K562 (cell line): ENCODE measurements at regions not wholly inside any gene's neighbourhood (a gene's known extent, or its start where the extent isn't known, plus 50 kb on each side); places are given as distances from the start of the nearest gene placed in this dataset.

ENCODE experiments used
- ATAC-seq: fragments of 200-7000 bp; cut with Tn5 transposase; 3 replicates; pipeline ENCODE4 v1.9.1; 2020; ENCODE audit warnings: moderate library complexity
- BruUV-seq: library from RNA; stranded (reverse); fragments of 400-500 nt; replicated peaks from 2 replicates; lab custom pipeline; 2021; lab: Mats Ljungman, UMichigan
- CTCF ChIA-PET: fragments of 300-600 bp; formaldehyde crosslinking; extraction: SDS; loops from one replicate; lab custom pipeline; 2021; ENCODE audit warnings: low intra/inter-chr PET ratio; lab: Yijun Ruan, JAX
- POLR2A ChIA-PET: fragments of 300-600, 350-650 bp; sonication (Branson Sonifier 250); formaldehyde crosslinking; extraction: SDS; loops from one replicate; lab custom pipeline; 2021; ENCODE audit warnings: antibody characterized with exemption, inconsistent platforms; lab: Yijun Ruan, JAX
- DNase-seq, 4 experiments: peaks; one replicate each; pipeline versions ENCODE4 v3.0.0 to v3.0.0-alpha.2; 2011 to 2018; ENCODE audit warnings: low spot score in 3 of 4, mixed read lengths in 3 of 4; ENCODE audit errors: extremely low read depth in 1 of 4
- FAIRE-seq: peaks from 2 replicates; lab custom pipeline; 2011; peaks lifted over from hg19 to GRCh38; lab: Jason Lieb, UNC
- H2AFZ ChIP-seq: 2 replicates; pipeline ENCODE4 v1.6.0; 2011; ENCODE audit warnings: low read depth, low read length, control low read depth, inconsistent platforms
- H3K27ac ChIP-seq: fragments of 200-600 bp; 3 replicates; pipeline ENCODE4 v1.8.0; 2011; ENCODE audit warnings: low read depth, mild to moderate bottlenecking, control low read depth, inconsistent platforms, low read length, moderate library complexity, mixed read lengths; ENCODE audit errors: extremely low read depth
- H3K27me3 ChIP-seq, 2 experiments: fragments of 300-600 bp in 1 of 2; 2 replicates in 1 of 2; 3 replicates in 1 of 2; pipeline versions ENCODE4 v1.6.0 to v1.8.0; 2011; ENCODE audit warnings: inconsistent platforms in 2 of 2, low read length in 2 of 2, mild to moderate bottlenecking in 1 of 2, mixed read lengths in 1 of 2, moderate library complexity in 1 of 2; ENCODE audit not compliant: control insufficient read depth in 2 of 2, insufficient read depth in 2 of 2
- H3K36me3 ChIP-seq: fragments of 300-600 bp; 3 replicates; pipeline ENCODE4 v1.8.0; 2011; ENCODE audit warnings: mild to moderate bottlenecking, low read length, inconsistent platforms; ENCODE audit not compliant: control insufficient read depth, insufficient read depth
- H3K4me1 ChIP-seq, 2 experiments: fragments of 200-600 bp in 1 of 2; replicated peaks in 1 of 2; 2 replicates in 1 of 2; 3 replicates in 1 of 2; pipeline versions ENCODE4 v1.5.1 to v1.8.0; 2011; ENCODE audit warnings: inconsistent platforms in 2 of 2, low read length in 2 of 2, mild to moderate bottlenecking in 1 of 2, mixed read lengths in 1 of 2, moderate library complexity in 1 of 2; ENCODE audit not compliant: control insufficient read depth in 2 of 2, insufficient read depth in 2 of 2
- H3K4me2 ChIP-seq: 2 replicates; pipeline ENCODE4 v1.6.1; 2011; ENCODE audit warnings: low read length, control low read depth, inconsistent platforms, mixed read lengths; ENCODE audit not compliant: insufficient read depth
- H3K4me3 ChIP-seq: fragments of 200-600 bp; sonication (generic), shearing (Covaris generic); 2 replicates; pipeline ENCODE4 v1.5.1; 2016; ENCODE audit warnings: control low read depth, inconsistent platforms
- H3K79me2 ChIP-seq: fragments of 200-600 bp; 3 replicates; pipeline ENCODE4 v1.8.0; 2011; ENCODE audit warnings: low read length, inconsistent platforms; ENCODE audit not compliant: control insufficient read depth, insufficient read depth
- H3K9ac ChIP-seq, 2 experiments: 2 replicates each; pipeline versions ENCODE4 v1.6.0 to v1.6.1; 2011; ENCODE audit warnings: low read depth in 2 of 2, low read length in 2 of 2, control low read depth in 1 of 2, inconsistent platforms in 1 of 2, mild to moderate bottlenecking in 1 of 2, mixed read lengths in 1 of 2; ENCODE audit not compliant: insufficient read depth in 1 of 2
- H3K9me1 ChIP-seq: one replicate; pipeline ENCODE4 v1.6.0; 2011; ENCODE audit warnings: inconsistent platforms, mild to moderate bottlenecking, low read length, moderate library complexity; ENCODE audit not compliant: control insufficient read depth, insufficient read depth
- H3K9me3 ChIP-seq: replicated peaks from 2 replicates; pipeline ENCODE4 v1.5.1; 2011; ENCODE audit warnings: low read depth, low read length, inconsistent platforms; ENCODE audit not compliant: control insufficient read depth, insufficient read depth
- H4K20me1 ChIP-seq: replicated peaks from 2 replicates; pipeline ENCODE4 v1.6.1; 2011; ENCODE audit warnings: low read length, inconsistent platforms, mixed read lengths; ENCODE audit not compliant: control insufficient read depth, insufficient read depth
- MCM7 ChIP-seq, 2 experiments: fragments of 450-650 bp; IDR thresholded peaks; 2 replicates each; pipeline ENCODE4 v1.6.1; 2016 to 2018
- TCF7L2 ChIP-seq: fragments of 150-350 bp; IDR thresholded peaks from 2 replicates; pipeline ENCODE4 v1.6.1; 2016; ENCODE audit warnings: low read depth, mild to moderate bottlenecking, low read length, moderate library complexity
- ZNF57 ChIP-seq: fragments of 450-650 bp; formaldehyde crosslinking; IDR thresholded peaks from 2 replicates; pipeline ENCODE4 v1.4.0; 2020; ENCODE audit warnings: mild to moderate bottlenecking, moderate library complexity
- WGBS: fragments of 100-300 bp; shearing (Covaris generic); methylation state at CpG from one replicate; pipeline ENCODE4 v1.1.6; 2016; ENCODE audit warnings: low coverage, mixed read lengths; ENCODE audit not compliant: insufficient coverage; ENCODE audit errors: missing lambda C conversion rate; 5-methylcytosine and 5-hydroxymethylcytosine counted together
- in situ Hi-C: fragments of 300-500 bp; cut with MboI; formaldehyde crosslinking; loops from 4 replicates; pipeline ENCODE4 v1.15.0; 2018; ENCODE audit warnings: inconsistent platforms, mixed read lengths
- intact Hi-C: fragments of 100-400 bp; cut with micrococcal nuclease; formaldehyde crosslinking; loops from 2 replicates; pipeline ENCODE4 v1.14.2; 2022
- TF ChIP-seq, protein P1 (sequence below), 3 experiments: IDR thresholded peaks in 2 of 3; conservative IDR thresholded peaks in 1 of 3; 2 replicates each; pipeline ENCODE4 v1.5.1; 2011 to 2012; ENCODE audit warnings: low read length in 3 of 3, mild to moderate bottlenecking in 3 of 3, control low read depth in 2 of 3, improper control_type of control experiment in 1 of 3, inconsistent platforms in 1 of 3, low read depth in 1 of 3, mixed read lengths in 1 of 3, moderate library complexity in 1 of 3; ENCODE audit not compliant: insufficient read depth in 2 of 3
- TF ChIP-seq, protein P2 (sequence below): fragments of 250-450 bp; sonication (Bioruptor Pico); IDR thresholded peaks from 2 replicates; pipeline ENCODE4 v1.8.0; 2021; ENCODE audit warnings: borderline replicate concordance, mild to moderate bottlenecking, moderate library complexity; ENCODE audit not compliant: poor library complexity, severe bottlenecking

DNA sequence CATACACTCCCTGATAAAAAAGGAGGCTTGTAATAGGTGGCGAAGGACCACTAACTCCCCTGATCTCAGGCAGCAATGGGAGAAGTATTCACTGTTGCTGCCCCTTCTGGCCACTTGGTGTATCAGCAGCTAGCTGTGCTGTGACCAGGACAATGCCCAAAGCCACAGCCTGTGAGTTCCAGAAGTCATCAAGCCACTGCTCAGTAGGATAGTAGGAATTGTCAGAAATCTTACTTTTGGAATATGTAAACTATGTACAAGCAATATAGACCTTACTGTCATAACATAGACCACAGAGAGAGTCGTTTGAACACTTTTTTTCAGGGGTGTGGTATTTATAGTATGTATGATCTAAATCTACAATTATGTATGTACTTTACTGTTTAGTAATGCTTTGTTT is 248.3 kb upstream of the CAMK1G start:
- Histone ChIP-seq H3K4me3 (no peak overlapping the region), H3K9ac (no peak overlapping the region), H3K27ac (no peak overlapping the region), H3K36me3 (no peaks in the 10 kb centered on the region), H3K4me1 (no peaks in the 10 kb centered on the region), H3K4me2 (no peak overlapping the region), H4K20me1 (no peaks in the 10 kb centered on the region), H3K9me1 (no peaks in the 10 kb centered on the region), H3K27me3 (no peaks in the 10 kb centered on the region), H2AFZ (no peak overlapping the region), H3K79me2 (no peaks in the 10 kb centered on the region), H3K9me3 (no peaks in the 10 kb centered on the region)
- in situ Hi-C loops (no loop called here), intact Hi-C loops (no loop called here)
- ATAC-seq (peak; percentile 97), FAIRE-seq (peak; percentile 71), DNase-seq (peak; percentile 47 to 67 (median 60))
- CTCF ChIA-PET, result no interaction called here
- BruUV-seq, result no TSS peak
- TF ChIP-seq, protein P1, sequence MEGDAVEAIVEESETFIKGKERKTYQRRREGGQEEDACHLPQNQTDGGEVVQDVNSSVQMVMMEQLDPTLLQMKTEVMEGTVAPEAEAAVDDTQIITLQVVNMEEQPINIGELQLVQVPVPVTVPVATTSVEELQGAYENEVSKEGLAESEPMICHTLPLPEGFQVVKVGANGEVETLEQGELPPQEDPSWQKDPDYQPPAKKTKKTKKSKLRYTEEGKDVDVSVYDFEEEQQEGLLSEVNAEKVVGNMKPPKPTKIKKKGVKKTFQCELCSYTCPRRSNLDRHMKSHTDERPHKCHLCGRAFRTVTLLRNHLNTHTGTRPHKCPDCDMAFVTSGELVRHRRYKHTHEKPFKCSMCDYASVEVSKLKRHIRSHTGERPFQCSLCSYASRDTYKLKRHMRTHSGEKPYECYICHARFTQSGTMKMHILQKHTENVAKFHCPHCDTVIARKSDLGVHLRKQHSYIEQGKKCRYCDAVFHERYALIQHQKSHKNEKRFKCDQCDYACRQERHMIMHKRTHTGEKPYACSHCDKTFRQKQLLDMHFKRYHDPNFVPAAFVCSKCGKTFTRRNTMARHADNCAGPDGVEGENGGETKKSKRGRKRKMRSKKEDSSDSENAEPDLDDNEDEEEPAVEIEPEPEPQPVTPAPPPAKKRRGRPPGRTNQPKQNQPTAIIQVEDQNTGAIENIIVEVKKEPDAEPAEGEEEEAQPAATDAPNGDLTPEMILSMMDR (IDR thresholded peaks at IDR 0.05 in 2 of 3, conservative IDR thresholded peaks at IDR 0.05 in 1 of 3; ENCODE audit: insufficient read depth in 2 of 3, low read depth in 1 of 3, low read length in 3 of 3), result peak; percentile 62 to 82 (median 62)
- TF ChIP-seq MCM7 (IDR thresholded peaks at IDR 0.05) (no peak), TCF7L2 (no peak), ZNF57 (no peak)
- TF ChIP-seq, protein P2, sequence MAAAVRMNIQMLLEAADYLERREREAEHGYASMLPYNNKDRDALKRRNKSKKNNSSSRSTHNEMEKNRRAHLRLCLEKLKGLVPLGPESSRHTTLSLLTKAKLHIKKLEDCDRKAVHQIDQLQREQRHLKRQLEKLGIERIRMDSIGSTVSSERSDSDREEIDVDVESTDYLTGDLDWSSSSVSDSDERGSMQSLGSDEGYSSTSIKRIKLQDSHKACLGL (CRISPR knock-in tag), result no peak
- 6% methylated on average over 2 of the region's 2 CpGs for WGBS
- POLR2A ChIA-PET, result no interaction called here
